HG03432 (cell line): ENCODE measurements at regions not wholly inside any gene's neighbourhood (a gene's known extent, or its start where the extent isn't known, plus 50 kb on each side); places are given as distances from the start of the nearest gene placed in this dataset.
"Not testable (repeated sequence)": the region's sequence is repeated elsewhere in the genome, so short reads cannot be mapped to it uniquely, and the experiment has no call there.

ENCODE experiments used
- ATAC-seq: cut with Tn5 transposase; IDR thresholded peaks from one replicate; pipeline ENCODE4 v1.9.1; 2021; ENCODE audit warnings: mild to moderate bottlenecking, moderate library complexity; ENCODE audit not compliant: unreplicated experiment

DNA sequence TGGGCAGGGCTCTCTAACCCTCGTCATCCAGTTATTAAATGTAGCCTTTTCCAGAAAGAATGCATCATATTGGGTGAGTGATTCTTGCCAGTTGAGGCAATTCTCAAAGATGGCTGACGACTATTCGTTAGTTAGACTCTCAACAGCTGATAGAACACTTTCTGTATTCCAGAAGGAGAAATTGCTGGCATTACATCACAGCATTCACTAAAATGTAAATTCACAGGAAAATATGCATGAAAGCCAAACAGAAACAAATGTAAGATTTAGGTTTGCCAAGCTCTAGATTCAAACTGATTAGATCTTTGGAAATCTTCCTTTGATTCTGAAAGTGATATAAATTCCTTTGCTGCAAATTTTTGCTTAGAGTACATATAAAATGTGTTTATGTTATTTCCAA lies 1501.0 kb downstream of the SI start:
- ATAC-seq: no peak

DNA sequence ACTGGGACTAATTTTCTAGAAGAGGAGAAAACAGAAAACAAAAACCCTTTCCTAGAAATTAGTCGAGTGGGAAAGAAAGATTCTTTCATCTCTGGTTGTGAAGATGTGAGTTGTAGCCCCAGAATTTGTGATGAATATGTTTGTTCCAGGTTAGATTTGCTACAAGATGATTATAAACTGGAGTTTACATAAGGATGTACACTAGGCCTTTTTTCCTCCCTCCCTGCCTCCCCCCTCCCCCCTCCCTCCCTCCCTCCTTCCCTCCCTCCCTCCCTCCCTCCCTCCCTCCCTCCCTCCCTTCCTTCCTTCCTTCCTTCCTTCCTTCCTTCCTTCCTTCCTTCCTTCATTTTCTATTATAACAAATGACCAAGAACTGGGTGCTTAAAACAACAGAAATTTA lies 1502.0 kb downstream of the SI start:
- no peak for ATAC-seq

DNA sequence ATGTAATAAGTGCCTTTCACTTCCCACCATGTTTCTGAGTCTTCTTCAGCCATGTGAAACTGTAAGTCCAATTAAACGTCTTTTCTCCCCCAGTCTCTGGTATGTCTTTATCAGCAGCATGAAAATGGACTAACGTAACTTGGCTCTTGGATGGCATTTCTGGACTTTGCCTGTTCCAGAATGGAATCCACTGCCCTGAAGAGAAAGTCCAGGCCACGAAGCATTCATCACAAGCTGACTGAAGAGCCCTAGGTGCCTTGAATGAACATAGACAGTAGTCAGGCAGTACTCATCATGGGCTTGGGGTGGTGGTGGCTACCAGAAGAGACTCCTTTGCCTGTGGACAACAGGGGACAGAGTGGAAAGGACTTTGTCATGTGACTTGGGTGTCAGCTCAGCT lies 1505.0 kb downstream of the SI start:
- ATAC-seq: no peak

DNA sequence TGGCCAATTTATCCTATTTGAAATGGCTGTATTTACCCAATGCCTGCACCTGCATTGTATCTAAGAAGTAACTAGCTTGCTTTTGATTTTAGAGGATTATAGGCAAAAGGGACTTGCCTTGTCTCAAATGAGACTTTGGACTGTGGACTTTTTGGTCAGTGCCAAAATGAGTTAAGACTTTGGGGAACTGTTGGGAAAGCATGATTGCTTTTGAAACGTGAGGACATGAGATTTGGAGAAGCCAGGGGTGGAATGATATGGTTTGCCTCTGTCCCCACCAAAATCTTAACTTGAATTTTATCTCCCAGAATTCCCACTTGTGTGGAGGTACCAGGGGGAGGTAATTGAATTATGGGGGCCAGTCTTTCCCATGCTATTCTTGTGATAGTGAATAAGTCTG lies 1505.4 kb downstream of the SI start:
- no peak for ATAC-seq

DNA sequence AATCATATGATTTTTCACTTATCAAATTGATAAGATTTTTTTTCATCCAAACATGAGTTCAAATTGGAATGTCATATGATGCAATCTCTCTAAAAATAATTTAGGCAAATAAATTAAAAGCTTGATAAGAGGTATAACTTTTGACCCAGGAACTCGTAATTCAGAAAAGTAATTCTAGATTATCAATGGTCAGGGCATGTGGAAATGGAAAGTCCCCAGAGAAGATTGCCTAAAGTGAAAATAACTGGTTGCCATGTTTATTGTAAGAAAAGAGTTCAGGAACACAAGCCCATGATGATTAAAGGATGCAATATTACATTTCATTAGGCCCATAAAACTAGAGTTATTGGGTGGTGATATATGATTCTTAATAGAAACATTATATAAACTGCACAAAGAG lies 1514.8 kb downstream of the SI start:
- ATAC-seq: no peak

DNA sequence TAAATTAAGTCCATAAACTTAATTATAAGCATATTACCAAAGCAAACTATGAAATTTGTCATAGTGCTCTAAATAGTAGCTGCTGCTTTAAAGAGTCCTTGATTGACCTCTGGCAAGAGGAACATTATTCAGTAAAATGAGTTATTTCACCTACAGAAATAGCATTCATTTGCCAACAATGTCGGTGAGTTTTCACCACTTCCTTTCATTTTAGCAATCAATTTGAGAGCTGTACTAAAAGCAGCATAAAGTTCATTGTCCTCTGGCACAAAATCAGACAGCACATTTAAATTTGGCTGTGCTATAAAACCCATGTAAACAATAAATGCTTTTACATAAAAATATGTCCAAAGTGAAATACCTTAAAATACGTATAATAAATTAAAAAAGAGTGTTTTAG lies 1515.7 kb downstream of the SI start:
- no peak for ATAC-seq

DNA sequence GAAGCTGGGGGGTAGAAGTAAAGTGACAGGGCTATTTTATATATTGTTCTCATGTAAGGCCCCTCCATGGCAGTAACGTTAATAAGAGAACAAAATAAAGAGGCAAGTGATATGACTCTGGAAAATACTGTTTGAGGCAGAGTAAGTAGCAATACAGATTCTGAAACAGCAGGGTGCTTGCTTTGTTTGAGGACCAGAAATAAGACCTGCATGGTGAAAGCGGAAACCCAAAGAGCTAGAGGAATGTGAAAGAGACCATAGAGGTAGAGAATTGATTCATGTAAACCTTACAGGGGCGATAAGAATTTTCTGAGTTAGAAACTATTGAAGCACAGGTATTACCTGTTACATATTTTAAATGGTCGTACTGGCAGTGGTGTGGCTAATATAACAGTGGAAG lies 1517.1 kb downstream of the SI start:
- ATAC-seq: no peak

GRCh38 chr3:163560459-163560858 lies 1517.8 kb downstream of the SI start:
- ATAC-seq: no peak

- no peak for ATAC-seq
Measured at GRCh38 chr3:163556813-163557523, 1521.3 kb downstream of the SI start.

GRCh38 chr3:163555918-163556317 lies 1522.4 kb downstream of the SI start:
- no peak for ATAC-seq

GRCh38 chr3:163552659-163552966 lies 1525.7 kb downstream of the SI start:
- ATAC-seq: no peak

- not testable (repeated sequence) for ATAC-seq
Measured at GRCh38 chr3:163551915-163552658, 1526.2 kb downstream of the SI start.

DNA sequence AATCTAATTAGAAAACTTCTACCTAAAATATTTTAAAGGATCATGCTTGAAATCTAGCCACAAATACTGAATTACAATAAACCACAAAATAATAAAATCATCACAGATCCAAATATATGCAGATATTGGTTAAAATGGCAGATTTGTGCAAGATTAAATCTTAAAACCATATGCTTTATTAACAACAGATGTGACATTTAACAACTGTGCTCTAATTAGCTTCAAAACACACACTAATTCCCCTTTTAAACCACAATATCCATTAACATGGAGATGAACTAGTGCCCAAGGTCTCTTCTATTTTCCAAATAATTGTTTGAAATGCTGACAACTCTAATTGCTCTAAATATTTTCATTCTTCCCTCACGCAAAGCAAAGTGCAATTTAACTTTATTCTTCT lies 1530.3 kb downstream of the SI start:
- no peak for ATAC-seq

DNA sequence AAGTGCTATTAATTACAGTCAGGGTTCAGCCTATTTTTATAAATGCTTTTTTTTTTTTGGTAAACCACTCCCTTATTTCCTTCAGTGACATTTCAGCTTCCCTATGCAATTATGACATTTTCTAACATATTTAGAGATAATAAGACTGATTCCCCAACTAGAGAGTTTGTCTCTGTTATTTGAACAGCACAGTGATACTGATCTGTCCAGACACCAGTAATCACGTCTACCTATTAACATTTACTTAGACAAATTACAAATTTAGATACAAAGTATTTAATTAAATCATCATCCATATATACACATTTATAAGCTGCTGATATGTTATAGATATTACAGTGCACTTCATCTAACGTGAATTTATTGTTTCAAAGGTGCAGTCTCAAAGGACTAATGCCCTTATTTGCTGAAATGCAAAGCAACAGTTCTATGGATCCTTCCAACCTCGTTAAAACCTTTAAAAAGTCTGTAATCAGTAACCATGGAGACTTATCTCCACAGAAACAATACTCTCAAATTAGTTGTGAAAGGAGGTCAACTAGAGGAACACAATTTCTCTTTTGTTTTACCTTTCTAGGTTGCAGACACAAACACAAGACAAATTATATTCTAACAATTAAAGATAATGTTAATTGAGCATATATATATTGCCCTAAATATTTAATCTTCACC lies 1531.1 kb downstream of the SI start:
- ATAC-seq: no peak

- ATAC-seq: no peak
Measured at GRCh38 chr3:163543662-163544061, 1534.6 kb downstream of the SI start.

DNA sequence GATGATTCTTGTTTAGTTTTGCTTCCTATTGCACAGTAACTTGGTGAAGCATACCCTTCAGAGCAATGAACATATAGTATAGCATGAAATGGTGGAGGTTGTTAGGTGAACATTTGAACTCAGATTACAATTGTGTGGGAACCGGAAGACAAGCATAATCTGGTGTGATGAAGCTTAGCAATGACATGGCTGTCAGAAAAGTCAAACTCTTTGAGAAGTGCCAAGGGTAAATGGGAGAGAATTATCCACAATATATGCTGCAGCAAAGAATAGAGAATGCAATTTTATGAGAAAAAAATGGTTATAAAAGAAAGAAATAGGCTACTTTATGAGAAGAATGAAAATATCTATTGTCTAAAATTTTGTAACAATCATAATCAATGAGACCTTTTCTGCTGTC lies 1536.7 kb downstream of the SI start:
- no peak for ATAC-seq

DNA sequence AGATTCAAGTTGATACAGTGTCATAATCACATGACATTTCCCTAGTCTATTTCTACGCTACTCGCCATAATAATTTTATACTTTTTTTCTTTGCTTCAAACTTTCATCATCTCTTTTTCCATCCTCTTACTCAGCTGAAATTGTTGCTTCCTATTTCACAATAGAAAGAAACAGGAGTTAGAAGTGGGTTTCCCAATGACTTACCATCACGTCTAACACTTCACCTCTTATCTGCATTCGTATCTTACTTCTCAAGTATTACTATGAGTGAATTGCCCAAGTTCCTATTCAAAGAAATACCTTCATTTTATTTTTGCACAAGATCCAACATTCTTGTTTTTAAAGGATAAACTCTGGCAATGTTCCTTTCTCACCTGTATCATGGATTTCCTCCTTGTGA lies 1539.9 kb downstream of the SI start:
- ATAC-seq: no peak

GRCh38 chr3:163533381-163533780 lies 1544.9 kb downstream of the SI start:
- ATAC-seq: no peak

DNA sequence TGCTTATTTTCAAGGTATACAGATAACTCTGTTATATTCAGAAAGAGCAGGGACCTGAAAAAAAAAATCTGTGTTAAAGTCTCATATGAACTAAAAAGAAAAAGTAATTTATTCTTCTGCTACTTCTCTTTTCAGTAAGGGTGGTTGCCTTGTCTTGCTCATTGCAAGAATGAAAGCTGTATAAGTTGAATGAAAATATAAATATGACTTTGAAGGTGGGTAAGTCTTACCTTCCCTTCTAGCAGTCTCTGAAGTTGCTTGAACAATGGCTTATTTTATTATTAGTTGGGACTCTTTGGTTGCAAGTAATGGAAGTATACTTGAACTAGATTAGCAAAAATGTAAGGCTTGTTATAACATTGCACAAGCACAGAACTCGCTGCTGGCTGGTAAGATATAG lies 1554.9 kb downstream of the SI start:
- no peak for ATAC-seq

DNA sequence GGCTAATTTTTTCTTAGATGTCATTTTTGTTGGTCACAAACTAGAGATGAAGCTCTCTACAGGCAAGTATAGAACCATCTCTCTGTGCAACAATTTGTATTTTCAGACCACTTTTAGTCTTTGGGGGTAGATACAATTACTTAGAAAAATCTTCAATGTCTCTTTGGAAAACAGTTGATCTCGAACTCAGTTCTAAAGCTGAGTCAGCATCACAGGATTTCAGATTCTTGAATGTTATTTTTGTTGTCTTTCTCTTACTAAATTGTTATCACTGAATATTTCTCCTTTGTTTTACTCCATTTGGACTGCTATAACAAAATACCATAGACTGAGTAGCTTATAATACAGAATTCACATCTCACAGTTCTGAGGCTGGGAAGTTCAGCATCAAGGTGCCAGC lies 1557.0 kb downstream of the SI start:
- ATAC-seq: no peak

DNA sequence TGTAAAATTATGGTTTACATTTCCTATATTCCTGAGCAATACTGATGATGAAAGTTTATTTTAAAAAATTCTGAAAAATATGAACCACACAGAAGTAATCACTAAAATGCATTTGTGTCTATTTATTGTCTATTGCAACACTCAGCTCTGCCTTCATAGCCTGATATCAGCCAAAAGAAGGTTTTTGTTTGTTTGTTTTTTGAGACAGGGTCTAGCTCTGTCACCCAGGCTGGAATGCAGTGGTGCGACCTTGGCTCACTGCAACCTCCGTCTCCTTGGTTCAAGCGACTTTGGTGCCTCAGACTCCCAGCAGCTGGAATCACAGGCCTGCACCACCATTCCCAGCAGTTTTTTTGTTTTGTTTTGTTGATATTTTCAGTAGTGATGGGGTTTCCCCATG lies 1560.2 kb downstream of the SI start:
- no peak for ATAC-seq

DNA sequence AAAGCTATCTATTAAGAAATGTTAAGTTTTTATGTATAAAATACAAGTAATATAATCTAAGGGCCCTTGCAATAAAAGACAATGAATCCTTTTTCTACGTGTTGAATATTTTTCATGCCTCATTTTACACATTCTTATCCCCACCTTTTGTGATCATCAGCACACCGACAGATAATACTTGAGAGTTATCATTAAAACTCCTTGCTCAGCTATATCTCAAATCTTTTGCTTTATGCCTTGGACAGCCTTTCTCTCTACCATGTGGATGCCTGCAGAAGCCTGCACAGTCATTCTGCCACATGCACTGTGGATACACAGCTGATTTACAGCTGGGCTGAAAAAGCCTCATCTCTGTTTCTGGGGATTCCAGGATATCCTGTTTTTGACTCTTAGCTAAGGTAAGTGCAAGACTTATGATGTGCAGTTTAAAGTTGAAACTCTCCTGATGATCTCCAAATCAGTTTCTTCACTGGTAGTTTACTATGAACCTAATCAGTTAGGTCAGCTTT lies 1565.1 kb downstream of the SI start:
- ATAC-seq: no peak
